Tibial artery (tissue), 4 donors: ENCODE measurements at regions not wholly inside any gene's neighbourhood (a gene's known extent, or its start where the extent isn't known, plus 50 kb on each side); places are given as distances from the start of the nearest gene placed in this dataset.

Source experiments
- DNase-seq, 2 donors: peaks; one replicate each; pipeline ENCODE4 v3.0.0-alpha.2; 2019
- H3K27ac ChIP-seq, 2 donors: fragments of 200-600 bp; sonication (generic) in 1 of 2; 1 replicate in 1 of 2; 2 replicates in 1 of 2; pipeline ENCODE4 v1.5.1; 2018 to 2019; ENCODE audit warnings: mild to moderate bottlenecking in 1 of 2
- H3K27me3 ChIP-seq, 2 donors: fragments of 200-600 bp; sonication (generic) in 1 of 2; one replicate each; pipeline versions ENCODE4 v1.5.1 to v1.6.0; 2016 to 2019
- H3K36me3 ChIP-seq, 3 donors: fragments of 200-600 bp; sonication (generic) in 2 of 3; one replicate each; pipeline ENCODE4 v1.5.1; 2016 to 2019; ENCODE audit warnings: mild to moderate bottlenecking in 2 of 3
- H3K4me1 ChIP-seq, 4 donors: fragments of 200-600 bp; sonication (generic) in 2 of 4; 1 replicate in 3 of 4; 2 replicates in 1 of 4; pipeline ENCODE4 v1.5.1; 2016 to 2019
- H3K4me3 ChIP-seq, 2 donors: fragments of 200-600 bp; sonication (generic) in 1 of 2; 1 replicate in 1 of 2; 2 replicates in 1 of 2; pipeline ENCODE4 v1.5.1; 2018 to 2019; ENCODE audit warnings: mild to moderate bottlenecking in 2 of 2
- H3K9me3 ChIP-seq, 3 donors: fragments of 200-600 bp; sonication (generic) in 1 of 3; one replicate each; pipeline ENCODE4 v1.5.1; 2016 to 2019
- intact Hi-C: fragments of 100-400 bp; cut with DNase I; formaldehyde crosslinking; loops from one replicate; pipeline ENCODE4 v1.15.0; 2023; ENCODE audit warnings: low total_unique reads
- TF ChIP-seq, protein P1 (sequence below), 2 experiments: fragments of 200-600 bp in 1 of 2; fragments of 450-650 bp in 1 of 2; IDR thresholded peaks; one replicate each; pipeline ENCODE4 v1.5.1; 2017 to 2019; ENCODE audit warnings: antibody characterized with exemption in 2 of 2, mild to moderate bottlenecking in 1 of 2, moderate library complexity in 1 of 2

DNA sequence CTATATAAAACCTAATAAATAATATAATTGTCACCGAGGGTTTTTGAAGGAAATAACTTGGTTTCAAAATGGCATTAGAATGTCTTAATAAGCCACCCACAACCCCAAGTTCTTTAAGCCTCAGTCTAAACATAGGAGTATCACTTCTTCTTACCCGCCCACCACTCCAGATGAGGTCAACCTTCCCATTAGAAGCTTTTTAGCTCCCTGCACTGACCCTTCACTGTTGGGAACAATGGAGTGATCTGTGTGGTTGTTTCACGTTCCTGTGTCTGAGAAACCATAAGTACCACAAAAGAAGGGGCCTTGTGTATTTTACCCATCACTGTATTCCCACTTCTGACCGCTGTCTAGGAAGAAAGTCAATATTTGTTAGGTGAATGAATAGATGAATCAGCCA is 326.3 kb upstream of the ZNF521 start:
- no peaks in the 10 kb centered on the region for H3K36me3 ChIP-seq
- no peak overlapping the region for H3K27ac ChIP-seq
- intact Hi-C loops = no loop called here
- H3K4me3 ChIP-seq = no peak overlapping the region
- H3K4me1 ChIP-seq = no peaks in the 10 kb centered on the region
- DNase-seq = no peak
- TF ChIP-seq, protein P1, sequence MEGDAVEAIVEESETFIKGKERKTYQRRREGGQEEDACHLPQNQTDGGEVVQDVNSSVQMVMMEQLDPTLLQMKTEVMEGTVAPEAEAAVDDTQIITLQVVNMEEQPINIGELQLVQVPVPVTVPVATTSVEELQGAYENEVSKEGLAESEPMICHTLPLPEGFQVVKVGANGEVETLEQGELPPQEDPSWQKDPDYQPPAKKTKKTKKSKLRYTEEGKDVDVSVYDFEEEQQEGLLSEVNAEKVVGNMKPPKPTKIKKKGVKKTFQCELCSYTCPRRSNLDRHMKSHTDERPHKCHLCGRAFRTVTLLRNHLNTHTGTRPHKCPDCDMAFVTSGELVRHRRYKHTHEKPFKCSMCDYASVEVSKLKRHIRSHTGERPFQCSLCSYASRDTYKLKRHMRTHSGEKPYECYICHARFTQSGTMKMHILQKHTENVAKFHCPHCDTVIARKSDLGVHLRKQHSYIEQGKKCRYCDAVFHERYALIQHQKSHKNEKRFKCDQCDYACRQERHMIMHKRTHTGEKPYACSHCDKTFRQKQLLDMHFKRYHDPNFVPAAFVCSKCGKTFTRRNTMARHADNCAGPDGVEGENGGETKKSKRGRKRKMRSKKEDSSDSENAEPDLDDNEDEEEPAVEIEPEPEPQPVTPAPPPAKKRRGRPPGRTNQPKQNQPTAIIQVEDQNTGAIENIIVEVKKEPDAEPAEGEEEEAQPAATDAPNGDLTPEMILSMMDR (IDR thresholded peaks at IDR 0.05) = no peak
- H3K27me3 ChIP-seq = no peaks in the 10 kb centered on the region
- H3K9me3 ChIP-seq = no peaks in the 10 kb centered on the region

DNA sequence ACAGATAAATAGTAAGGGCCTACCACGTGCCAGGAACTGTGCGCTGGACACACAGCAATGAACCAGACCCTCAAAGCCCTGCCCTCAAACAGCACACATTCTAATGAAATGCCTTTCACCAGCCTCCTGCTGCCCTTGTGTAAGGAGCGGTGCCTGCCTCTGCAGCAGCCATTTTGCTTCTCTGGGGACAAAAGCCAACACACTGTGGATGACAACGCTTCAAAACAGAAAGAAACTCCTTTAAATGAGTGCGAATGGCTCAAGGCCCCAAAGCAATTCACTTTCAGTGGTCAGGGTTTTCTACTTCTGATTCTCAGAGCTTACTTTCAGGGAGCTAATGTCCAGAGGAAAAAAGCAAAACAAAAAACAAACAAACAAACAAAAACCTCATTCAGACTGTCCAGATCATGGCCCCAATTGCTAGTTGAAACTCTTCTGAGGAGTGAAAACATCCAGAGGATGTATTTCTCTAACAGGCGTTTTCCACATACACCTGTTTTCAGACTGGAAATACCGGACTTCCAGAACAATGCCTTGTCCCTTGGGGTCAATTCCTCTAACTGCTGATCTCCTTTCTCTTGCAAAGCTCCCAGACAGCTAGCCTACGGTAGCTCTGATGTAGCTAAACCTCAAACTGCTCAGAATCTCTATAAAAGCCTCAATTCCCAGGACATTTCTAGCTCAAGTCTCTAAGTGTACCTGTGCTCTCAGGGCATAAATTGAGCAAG is 323.3 kb upstream of the ZNF521 start:
- Histone ChIP-seq H3K4me1 (no peaks in the 10 kb centered on the region), H3K9me3 (no peaks in the 10 kb centered on the region), H3K27ac (no peak overlapping the region), H3K36me3 (no peaks in the 10 kb centered on the region), H3K27me3 (no peaks in the 10 kb centered on the region), H3K4me3 (no peak overlapping the region)
- TF ChIP-seq, protein P1 (IDR thresholded peaks at IDR 0.05) = no peak
- intact Hi-C loops = no loop called here
- DNase-seq = no peak

GRCh38 chr18:25674183-25674582 is 322.2 kb upstream of the ZNF521 start:
- no peak for DNase-seq
- H3K4me1 ChIP-seq = no peaks in the 10 kb centered on the region
- H3K27me3 ChIP-seq = no peaks in the 10 kb centered on the region
- H3K9me3 ChIP-seq = no peaks in the 10 kb centered on the region
- H3K27ac ChIP-seq = no peak overlapping the region
- intact Hi-C loops = no loop called here
- no peak overlapping the region for H3K4me3 ChIP-seq
- TF ChIP-seq, protein P1 (IDR thresholded peaks at IDR 0.05) = no peak
- H3K36me3 ChIP-seq = no peaks in the 10 kb centered on the region

DNA sequence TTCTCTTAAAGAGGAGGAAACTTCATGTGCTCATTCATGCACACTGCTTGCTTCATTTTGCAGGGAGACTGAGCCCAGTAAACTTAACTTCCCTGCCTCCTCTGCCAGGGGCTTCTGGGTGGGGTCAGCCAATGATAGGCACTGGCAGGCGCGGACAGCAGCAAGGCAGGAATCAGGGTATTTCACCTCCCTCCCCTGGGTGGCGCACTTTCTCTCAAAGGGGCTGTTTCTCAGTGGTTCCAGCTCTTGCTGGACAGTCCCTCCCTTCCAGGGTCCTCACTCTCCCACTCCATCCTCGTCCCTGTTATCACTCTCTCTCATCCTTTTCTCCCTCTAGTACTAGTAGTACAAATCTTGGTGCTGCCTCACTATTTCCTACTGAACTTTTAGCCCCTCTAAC is 320.5 kb upstream of the ZNF521 start:
- H3K4me1 ChIP-seq = no peaks in the 10 kb centered on the region
- no peak for DNase-seq
- intact Hi-C loops = no loop called here
- H3K27me3 ChIP-seq = no peaks in the 10 kb centered on the region
- no peaks in the 10 kb centered on the region for H3K9me3 ChIP-seq
- H3K27ac ChIP-seq = no peak overlapping the region
- H3K4me3 ChIP-seq = no peak overlapping the region
- H3K36me3 ChIP-seq = no peaks in the 10 kb centered on the region
- TF ChIP-seq, protein P1 (IDR thresholded peaks at IDR 0.05) = no peak

GRCh38 chr18:25669741-25670140 is 317.8 kb upstream of the ZNF521 start:
- intact Hi-C loops = no loop called here
- TF ChIP-seq, protein P1 (IDR thresholded peaks at IDR 0.05) = peak in 1 of 2 experiments; percentile 9
- no peaks in the 10 kb centered on the region for H3K4me1 ChIP-seq
- H3K27ac ChIP-seq = no peak overlapping the region
- DNase-seq = no peak
- H3K9me3 ChIP-seq = no peaks in the 10 kb centered on the region
- H3K27me3 ChIP-seq = no peaks in the 10 kb centered on the region
- H3K4me3 ChIP-seq = no peak overlapping the region
- no peaks in the 10 kb centered on the region for H3K36me3 ChIP-seq

DNA sequence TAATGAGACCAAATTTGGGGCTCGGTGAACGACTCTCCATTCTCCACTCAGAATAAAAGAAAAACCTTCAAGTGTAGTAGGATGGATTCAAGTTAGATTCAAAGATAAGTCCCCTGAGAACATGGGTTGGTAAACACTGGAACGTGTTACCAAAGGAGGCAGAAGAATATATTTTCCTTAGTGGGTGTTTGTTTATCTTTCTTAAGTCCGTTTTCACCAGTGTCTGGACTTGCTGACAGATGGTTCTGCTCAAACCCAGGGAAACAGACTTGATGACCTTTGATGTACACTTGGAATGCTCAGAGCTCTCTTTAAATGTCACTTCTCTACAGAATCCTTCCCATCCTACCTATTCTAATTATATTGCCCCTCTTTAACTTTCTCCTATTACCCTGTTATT is 310.3 kb upstream of the ZNF521 start:
- intact Hi-C loops = no loop called here
- DNase-seq = no peak

More for the DNA sequence above, 310.3 kb upstream of the ZNF521 start:
- Histone ChIP-seq H3K9me3 (no peaks in the 10 kb centered on the region), H3K4me3 (no peak overlapping the region), H3K4me1 (no peaks in the 10 kb centered on the region), H3K27me3 (no peaks in the 10 kb centered on the region), H3K27ac (no peak overlapping the region), H3K36me3 (no peaks in the 10 kb centered on the region)
- TF ChIP-seq, protein P1 (IDR thresholded peaks at IDR 0.05) = no peak
